Uterus (tissue), 2 donors: ENCODE measurements at regions not wholly inside any gene's neighbourhood (a gene's known extent, or its start where the extent isn't known, plus 50 kb on each side); places are given as distances from the start of the nearest gene placed in this dataset.

Experiments
- POLR2A ChIP-seq, 2 donors: fragments of 450-650 bp; IDR thresholded peaks; one replicate each; pipeline ENCODE4 v1.6.1; 2016; ENCODE audit warnings: antibody characterized with exemption in 2 of 2, mild to moderate bottlenecking in 1 of 2, moderate library complexity in 1 of 2
- TF ChIP-seq, protein P1 (sequence below), 4 experiments: fragments of 200-600 bp in 2 of 4; fragments of 450-650 bp in 2 of 4; sonication (generic) in 2 of 4; IDR thresholded peaks; one replicate each; pipeline ENCODE4 v1.5.1; 2016 to 2019; ENCODE audit warnings: antibody characterized with exemption in 4 of 4, mild to moderate bottlenecking in 2 of 4, moderate library complexity in 1 of 4

GRCh38 chr22:27157666-27158370 lies 500.4 kb downstream of the MIAT start:
- TF ChIP-seq, protein P1, sequence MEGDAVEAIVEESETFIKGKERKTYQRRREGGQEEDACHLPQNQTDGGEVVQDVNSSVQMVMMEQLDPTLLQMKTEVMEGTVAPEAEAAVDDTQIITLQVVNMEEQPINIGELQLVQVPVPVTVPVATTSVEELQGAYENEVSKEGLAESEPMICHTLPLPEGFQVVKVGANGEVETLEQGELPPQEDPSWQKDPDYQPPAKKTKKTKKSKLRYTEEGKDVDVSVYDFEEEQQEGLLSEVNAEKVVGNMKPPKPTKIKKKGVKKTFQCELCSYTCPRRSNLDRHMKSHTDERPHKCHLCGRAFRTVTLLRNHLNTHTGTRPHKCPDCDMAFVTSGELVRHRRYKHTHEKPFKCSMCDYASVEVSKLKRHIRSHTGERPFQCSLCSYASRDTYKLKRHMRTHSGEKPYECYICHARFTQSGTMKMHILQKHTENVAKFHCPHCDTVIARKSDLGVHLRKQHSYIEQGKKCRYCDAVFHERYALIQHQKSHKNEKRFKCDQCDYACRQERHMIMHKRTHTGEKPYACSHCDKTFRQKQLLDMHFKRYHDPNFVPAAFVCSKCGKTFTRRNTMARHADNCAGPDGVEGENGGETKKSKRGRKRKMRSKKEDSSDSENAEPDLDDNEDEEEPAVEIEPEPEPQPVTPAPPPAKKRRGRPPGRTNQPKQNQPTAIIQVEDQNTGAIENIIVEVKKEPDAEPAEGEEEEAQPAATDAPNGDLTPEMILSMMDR (IDR thresholded peaks at IDR 0.05) = no peak
- no peak for TF ChIP-seq POLR2A (IDR thresholded peaks at IDR 0.05)
